ENCODE measurements at regions not wholly inside any gene's neighbourhood (a gene's known extent, or its start where the extent isn't known, plus 50 kb on each side); places are given as distances from the start of the nearest gene placed in this dataset.

DNA sequence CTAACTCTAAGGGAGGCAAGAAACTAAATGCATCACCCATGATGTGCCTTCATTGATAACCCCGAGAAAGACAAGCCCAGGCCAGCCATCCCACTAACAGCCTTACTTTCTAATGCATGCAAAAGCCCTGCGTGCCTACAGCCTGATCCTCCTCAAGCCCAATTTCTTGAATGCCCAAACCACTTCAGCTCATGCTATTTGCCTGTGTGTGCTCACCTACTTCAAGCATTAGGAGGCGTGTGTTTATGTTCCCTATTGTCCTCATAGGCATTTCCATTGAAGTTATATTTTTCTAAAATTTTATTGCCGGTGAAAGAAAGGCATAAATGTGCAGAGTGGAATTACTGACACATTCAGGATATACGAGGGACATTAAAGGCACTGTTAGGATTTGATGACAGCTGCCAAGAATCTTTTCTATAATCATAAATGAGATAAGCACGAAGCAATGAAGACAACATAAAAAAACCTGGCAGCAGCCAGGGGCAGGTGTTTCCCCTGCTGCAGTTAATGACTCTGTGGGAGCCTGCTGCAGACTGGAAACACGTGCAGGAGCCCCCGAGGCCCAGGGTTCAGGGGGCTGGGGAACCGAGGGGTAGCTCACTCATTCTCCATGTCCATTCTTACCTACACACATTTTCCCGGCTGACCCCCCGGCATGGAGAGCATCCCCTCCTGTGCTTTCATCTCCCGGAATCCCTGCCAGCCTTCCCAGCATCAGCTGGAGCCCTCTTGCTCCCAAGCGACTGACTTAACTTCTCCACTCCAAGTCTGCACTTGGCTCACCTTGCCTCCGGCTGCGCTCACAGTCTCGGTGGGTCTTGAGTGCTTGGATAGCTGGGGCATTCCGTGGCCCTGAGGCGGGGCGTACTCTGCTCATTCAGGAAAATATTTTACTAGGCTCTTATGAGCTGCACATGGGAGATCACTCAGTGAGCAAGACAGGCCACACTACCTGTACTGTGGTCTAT is 292.3 kb upstream of the SIX2 start:
- Histone ChIP-seq H3K4me3 (ENCODE audit: low read depth in 1 of 3, low read length in 3 of 3) (no peak overlapping the region), H3K9me3 (ENCODE audit: control insufficient read depth in 4 of 4, low read length in 3 of 4) (no peaks in the 10 kb centered on the region), H3K27ac (ENCODE audit: low read depth in 1 of 2, low read length in 2 of 2) (no peak overlapping the region), H3K36me3 (ENCODE audit: control insufficient read depth in 4 of 4, insufficient read depth in 3 of 4, low read depth in 1 of 4, low read length in 3 of 4) (no peaks in the 10 kb centered on the region), H3K9ac (ENCODE audit: low read depth in 1 of 2, low read length in 2 of 2) (no peak overlapping the region), H3K27me3 (ENCODE audit: control insufficient read depth in 4 of 4, insufficient read depth in 4 of 4, low read length in 3 of 4) (no peaks in the 10 kb centered on the region), H3K4me1 (ENCODE audit: control insufficient read depth in 4 of 4, insufficient read depth in 4 of 4, low read length in 3 of 4) (peaks cover 0 to 3% (median 0%) of the 10 kb centered on the region in 4 donors)
- DNase-seq (ENCODE audit: low spot score) = no peak
- TF ChIP-seq YY1 (IDR thresholded peaks at IDR 0.05) (no peak), RXRA (IDR thresholded peaks at IDR 0.05) (no peak), EGR1 (IDR thresholded peaks at IDR 0.05; ENCODE audit: low read depth in 2 of 2) (no peak), FOXA1 (IDR thresholded peaks at IDR 0.05) (no peak), HNF4A (conservative IDR thresholded peaks at IDR 0.05) (no peak), FOXA2 (IDR thresholded peaks at IDR 0.05) (no peak), HNF4G (IDR thresholded peaks at IDR 0.05) (no peak), NR2F2 (IDR thresholded peaks at IDR 0.05) (no peak), TAF1 (conservative IDR thresholded peaks at IDR 0.05) (no peak), SP1 (IDR thresholded peaks at IDR 0.05) (no peak), GABPA (IDR thresholded peaks at IDR 0.05 in 1 of 2, conservative IDR thresholded peaks at IDR 0.05 in 1 of 2) (no peak)
- TF ChIP-seq, protein P1, sequence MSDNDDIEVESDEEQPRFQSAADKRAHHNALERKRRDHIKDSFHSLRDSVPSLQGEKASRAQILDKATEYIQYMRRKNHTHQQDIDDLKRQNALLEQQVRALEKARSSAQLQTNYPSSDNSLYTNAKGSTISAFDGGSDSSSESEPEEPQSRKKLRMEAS (IDR thresholded peaks at IDR 0.05) = no peak
- TF ChIP-seq, protein P2, sequence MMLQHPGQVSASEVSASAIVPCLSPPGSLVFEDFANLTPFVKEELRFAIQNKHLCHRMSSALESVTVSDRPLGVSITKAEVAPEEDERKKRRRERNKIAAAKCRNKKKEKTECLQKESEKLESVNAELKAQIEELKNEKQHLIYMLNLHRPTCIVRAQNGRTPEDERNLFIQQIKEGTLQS (IDR thresholded peaks at IDR 0.05) = no peak
- TF ChIP-seq, protein P3, sequence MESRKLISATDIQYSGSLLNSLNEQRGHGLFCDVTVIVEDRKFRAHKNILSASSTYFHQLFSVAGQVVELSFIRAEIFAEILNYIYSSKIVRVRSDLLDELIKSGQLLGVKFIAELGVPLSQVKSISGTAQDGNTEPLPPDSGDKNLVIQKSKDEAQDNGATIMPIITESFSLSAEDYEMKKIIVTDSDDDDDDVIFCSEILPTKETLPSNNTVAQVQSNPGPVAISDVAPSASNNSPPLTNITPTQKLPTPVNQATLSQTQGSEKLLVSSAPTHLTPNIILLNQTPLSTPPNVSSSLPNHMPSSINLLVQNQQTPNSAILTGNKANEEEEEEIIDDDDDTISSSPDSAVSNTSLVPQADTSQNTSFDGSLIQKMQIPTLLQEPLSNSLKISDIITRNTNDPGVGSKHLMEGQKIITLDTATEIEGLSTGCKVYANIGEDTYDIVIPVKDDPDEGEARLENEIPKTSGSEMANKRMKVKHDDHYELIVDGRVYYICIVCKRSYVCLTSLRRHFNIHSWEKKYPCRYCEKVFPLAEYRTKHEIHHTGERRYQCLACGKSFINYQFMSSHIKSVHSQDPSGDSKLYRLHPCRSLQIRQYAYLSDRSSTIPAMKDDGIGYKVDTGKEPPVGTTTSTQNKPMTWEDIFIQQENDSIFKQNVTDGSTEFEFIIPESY (IDR thresholded peaks at IDR 0.05) = no peak
- TF ChIP-seq, protein P4, sequence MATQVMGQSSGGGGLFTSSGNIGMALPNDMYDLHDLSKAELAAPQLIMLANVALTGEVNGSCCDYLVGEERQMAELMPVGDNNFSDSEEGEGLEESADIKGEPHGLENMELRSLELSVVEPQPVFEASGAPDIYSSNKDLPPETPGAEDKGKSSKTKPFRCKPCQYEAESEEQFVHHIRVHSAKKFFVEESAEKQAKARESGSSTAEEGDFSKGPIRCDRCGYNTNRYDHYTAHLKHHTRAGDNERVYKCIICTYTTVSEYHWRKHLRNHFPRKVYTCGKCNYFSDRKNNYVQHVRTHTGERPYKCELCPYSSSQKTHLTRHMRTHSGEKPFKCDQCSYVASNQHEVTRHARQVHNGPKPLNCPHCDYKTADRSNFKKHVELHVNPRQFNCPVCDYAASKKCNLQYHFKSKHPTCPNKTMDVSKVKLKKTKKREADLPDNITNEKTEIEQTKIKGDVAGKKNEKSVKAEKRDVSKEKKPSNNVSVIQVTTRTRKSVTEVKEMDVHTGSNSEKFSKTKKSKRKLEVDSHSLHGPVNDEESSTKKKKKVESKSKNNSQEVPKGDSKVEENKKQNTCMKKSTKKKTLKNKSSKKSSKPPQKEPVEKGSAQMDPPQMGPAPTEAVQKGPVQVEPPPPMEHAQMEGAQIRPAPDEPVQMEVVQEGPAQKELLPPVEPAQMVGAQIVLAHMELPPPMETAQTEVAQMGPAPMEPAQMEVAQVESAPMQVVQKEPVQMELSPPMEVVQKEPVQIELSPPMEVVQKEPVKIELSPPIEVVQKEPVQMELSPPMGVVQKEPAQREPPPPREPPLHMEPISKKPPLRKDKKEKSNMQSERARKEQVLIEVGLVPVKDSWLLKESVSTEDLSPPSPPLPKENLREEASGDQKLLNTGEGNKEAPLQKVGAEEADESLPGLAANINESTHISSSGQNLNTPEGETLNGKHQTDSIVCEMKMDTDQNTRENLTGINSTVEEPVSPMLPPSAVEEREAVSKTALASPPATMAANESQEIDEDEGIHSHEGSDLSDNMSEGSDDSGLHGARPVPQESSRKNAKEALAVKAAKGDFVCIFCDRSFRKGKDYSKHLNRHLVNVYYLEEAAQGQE (IDR thresholded peaks at IDR 0.05) = no peak
- TF ChIP-seq, protein P5, sequence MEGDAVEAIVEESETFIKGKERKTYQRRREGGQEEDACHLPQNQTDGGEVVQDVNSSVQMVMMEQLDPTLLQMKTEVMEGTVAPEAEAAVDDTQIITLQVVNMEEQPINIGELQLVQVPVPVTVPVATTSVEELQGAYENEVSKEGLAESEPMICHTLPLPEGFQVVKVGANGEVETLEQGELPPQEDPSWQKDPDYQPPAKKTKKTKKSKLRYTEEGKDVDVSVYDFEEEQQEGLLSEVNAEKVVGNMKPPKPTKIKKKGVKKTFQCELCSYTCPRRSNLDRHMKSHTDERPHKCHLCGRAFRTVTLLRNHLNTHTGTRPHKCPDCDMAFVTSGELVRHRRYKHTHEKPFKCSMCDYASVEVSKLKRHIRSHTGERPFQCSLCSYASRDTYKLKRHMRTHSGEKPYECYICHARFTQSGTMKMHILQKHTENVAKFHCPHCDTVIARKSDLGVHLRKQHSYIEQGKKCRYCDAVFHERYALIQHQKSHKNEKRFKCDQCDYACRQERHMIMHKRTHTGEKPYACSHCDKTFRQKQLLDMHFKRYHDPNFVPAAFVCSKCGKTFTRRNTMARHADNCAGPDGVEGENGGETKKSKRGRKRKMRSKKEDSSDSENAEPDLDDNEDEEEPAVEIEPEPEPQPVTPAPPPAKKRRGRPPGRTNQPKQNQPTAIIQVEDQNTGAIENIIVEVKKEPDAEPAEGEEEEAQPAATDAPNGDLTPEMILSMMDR (IDR thresholded peaks at IDR 0.05; ENCODE audit: low read depth, low read length, missing input control) = no peak
- 82% methylated on average over 19 of the region's 19 CpGs for WGBS
